Fibroblast of lung (primary cell): ENCODE measurements at regions not wholly inside any gene's neighbourhood (a gene's known extent, or its start where the extent isn't known, plus 50 kb on each side); places are given as distances from the start of the nearest gene placed in this dataset.
A peak's percentile ranks its signal among the peaks of the same experiment; 100 is the strongest.

Experiments used
- DNase-seq, 2 donors: peaks; one replicate each; pipeline versions ENCODE4 v3.0.0 to v3.0.0-alpha.2; 2010; ENCODE audit warnings: low read depth in 2 of 2
- H2AFZ ChIP-seq: 2 replicates; pipeline ENCODE4 v1.5.1; 2012; ENCODE audit warnings: low read length, control low read depth, inconsistent platforms
- H3K27ac ChIP-seq: 2 replicates; pipeline ENCODE4 v1.5.1; 2011; ENCODE audit warnings: low read length, control low read depth; ENCODE audit not compliant: insufficient read depth
- H3K27me3 ChIP-seq: 2 replicates; pipeline ENCODE4 v1.5.1; 2011; ENCODE audit warnings: mild to moderate bottlenecking, low read length; ENCODE audit not compliant: control insufficient read depth, insufficient read depth
- H3K36me3 ChIP-seq: 2 replicates; pipeline ENCODE4 v1.5.1; 2011; ENCODE audit warnings: low read length; ENCODE audit not compliant: control insufficient read depth, insufficient read depth
- H3K4me1 ChIP-seq: 2 replicates; pipeline ENCODE4 v1.5.1; 2011; ENCODE audit warnings: low read length; ENCODE audit not compliant: control insufficient read depth, insufficient read depth; ENCODE audit errors: extremely low read depth
- H3K4me2 ChIP-seq: 2 replicates; pipeline ENCODE4 v1.5.1; 2011; ENCODE audit warnings: low read length, control low read depth; ENCODE audit not compliant: insufficient read depth; ENCODE audit errors: extremely low read depth
- H3K4me3 ChIP-seq, 4 experiments: fragments of 200-600 bp in 1 of 4; sonication (generic) in 1 of 4; replicated peaks in 1 of 4; 2 replicates each; pipeline ENCODE4 v1.5.1; 2011 to 2016; ENCODE audit warnings: low read length in 4 of 4, low read depth in 3 of 4, mild to moderate bottlenecking in 3 of 4, control low read depth in 2 of 4, inconsistent platforms in 1 of 4, mixed read lengths in 1 of 4; ENCODE audit not compliant: insufficient read depth in 1 of 4; ENCODE audit errors: control extremely low read depth in 1 of 4
- H3K79me2 ChIP-seq: 2 replicates; pipeline ENCODE4 v1.5.1; 2012; ENCODE audit warnings: mild to moderate bottlenecking, low read length, inconsistent platforms; ENCODE audit not compliant: control insufficient read depth, insufficient read depth
- H3K9ac ChIP-seq: 2 replicates; pipeline ENCODE4 v1.5.1; 2011; ENCODE audit warnings: mild to moderate bottlenecking, low read length, control low read depth; ENCODE audit not compliant: insufficient read depth
- H3K9me3 ChIP-seq: 2 replicates; pipeline ENCODE4 v1.5.1; 2012; ENCODE audit warnings: low read depth, low read length; ENCODE audit not compliant: control insufficient read depth, insufficient read depth
- H4K20me1 ChIP-seq: 2 replicates; pipeline ENCODE4 v1.5.1; 2011; ENCODE audit warnings: low read length; ENCODE audit not compliant: control insufficient read depth, insufficient read depth; ENCODE audit errors: extremely low read depth
- EZH2 ChIP-seq: IDR thresholded peaks from 2 replicates; pipeline ENCODE4 v1.5.1; 2012; ENCODE audit warnings: low read length, control low read depth, mild to moderate bottlenecking; ENCODE audit errors: missing control alignments
- TF ChIP-seq, protein P1 (sequence below), 2 donors: IDR thresholded peaks in 1 of 2; conservative IDR thresholded peaks in 1 of 2; 1 replicate in 1 of 2; 2 replicates in 1 of 2; pipeline ENCODE4 v1.5.1; 2011 to 2012; ENCODE audit warnings: low read length in 2 of 2, control low read depth in 1 of 2, inconsistent platforms in 1 of 2, low read depth in 1 of 2, mild to moderate bottlenecking in 1 of 2

- no peak overlapping the region for H3K4me3 ChIP-seq
- no peak for DNase-seq
- no peaks in the 10 kb centered on the region for H3K27me3 ChIP-seq
- H4K20me1 ChIP-seq, result no peaks in the 10 kb centered on the region
- no peaks in the 10 kb centered on the region for H3K4me1 ChIP-seq
- no peaks in the 10 kb centered on the region for H3K36me3 ChIP-seq
- no peak overlapping the region for H3K9ac ChIP-seq
- H3K9me3 ChIP-seq, result no peaks in the 10 kb centered on the region
- H3K4me2 ChIP-seq, result no peak overlapping the region
- TF ChIP-seq EZH2, result no peak
- TF ChIP-seq, protein P1, sequence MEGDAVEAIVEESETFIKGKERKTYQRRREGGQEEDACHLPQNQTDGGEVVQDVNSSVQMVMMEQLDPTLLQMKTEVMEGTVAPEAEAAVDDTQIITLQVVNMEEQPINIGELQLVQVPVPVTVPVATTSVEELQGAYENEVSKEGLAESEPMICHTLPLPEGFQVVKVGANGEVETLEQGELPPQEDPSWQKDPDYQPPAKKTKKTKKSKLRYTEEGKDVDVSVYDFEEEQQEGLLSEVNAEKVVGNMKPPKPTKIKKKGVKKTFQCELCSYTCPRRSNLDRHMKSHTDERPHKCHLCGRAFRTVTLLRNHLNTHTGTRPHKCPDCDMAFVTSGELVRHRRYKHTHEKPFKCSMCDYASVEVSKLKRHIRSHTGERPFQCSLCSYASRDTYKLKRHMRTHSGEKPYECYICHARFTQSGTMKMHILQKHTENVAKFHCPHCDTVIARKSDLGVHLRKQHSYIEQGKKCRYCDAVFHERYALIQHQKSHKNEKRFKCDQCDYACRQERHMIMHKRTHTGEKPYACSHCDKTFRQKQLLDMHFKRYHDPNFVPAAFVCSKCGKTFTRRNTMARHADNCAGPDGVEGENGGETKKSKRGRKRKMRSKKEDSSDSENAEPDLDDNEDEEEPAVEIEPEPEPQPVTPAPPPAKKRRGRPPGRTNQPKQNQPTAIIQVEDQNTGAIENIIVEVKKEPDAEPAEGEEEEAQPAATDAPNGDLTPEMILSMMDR (conservative IDR thresholded peaks at IDR 0.05 in 1 of 2, IDR thresholded peaks at IDR 0.05 in 1 of 2; ENCODE audit: low read depth in 1 of 2, low read length in 2 of 2), result no peak
- H3K79me2 ChIP-seq, result no peaks in the 10 kb centered on the region
- H2AFZ ChIP-seq, result no peak overlapping the region
- no peak overlapping the region for H3K27ac ChIP-seq
Measured at GRCh38 chr3:182492536-182492935, 300.8 kb upstream of the ATP11B start.

DNA sequence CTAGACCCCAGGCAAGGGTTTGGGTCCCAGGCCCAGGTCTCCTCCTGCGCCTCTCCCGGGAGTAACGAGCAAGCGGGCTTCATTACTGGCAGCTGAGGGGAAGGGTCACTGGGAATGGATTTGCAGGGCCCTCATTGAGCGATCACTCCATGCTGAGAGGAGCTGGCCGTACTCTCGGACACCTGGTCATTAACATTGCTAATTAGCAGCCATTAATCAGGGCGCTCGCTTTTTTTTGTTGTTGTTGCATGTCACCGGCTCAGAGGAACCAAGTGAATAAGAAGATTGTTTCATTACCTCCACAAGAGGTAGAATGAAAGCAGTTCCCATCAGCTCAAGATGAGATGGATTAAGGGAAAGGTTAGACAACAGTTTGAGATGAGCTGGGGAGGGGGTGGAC lies 293.0 kb upstream of the ATP11B start:
- Histone ChIP-seq H2AFZ (no peak overlapping the region), H3K27me3 (no peaks in the 10 kb centered on the region), H3K27ac (no peak overlapping the region), H3K4me2 (no peak overlapping the region), H4K20me1 (no peaks in the 10 kb centered on the region), H3K36me3 (no peaks in the 10 kb centered on the region), H3K9me3 (no peaks in the 10 kb centered on the region), H3K79me2 (no peaks in the 10 kb centered on the region), H3K4me3 (no peak overlapping the region), H3K4me1 (no peaks in the 10 kb centered on the region), H3K9ac (no peak overlapping the region)
- TF ChIP-seq, protein P1 (conservative IDR thresholded peaks at IDR 0.05 in 1 of 2, IDR thresholded peaks at IDR 0.05 in 1 of 2; ENCODE audit: low read depth in 1 of 2, low read length in 2 of 2), result no peak
- TF ChIP-seq EZH2, result no peak
- no peak for DNase-seq

DNA sequence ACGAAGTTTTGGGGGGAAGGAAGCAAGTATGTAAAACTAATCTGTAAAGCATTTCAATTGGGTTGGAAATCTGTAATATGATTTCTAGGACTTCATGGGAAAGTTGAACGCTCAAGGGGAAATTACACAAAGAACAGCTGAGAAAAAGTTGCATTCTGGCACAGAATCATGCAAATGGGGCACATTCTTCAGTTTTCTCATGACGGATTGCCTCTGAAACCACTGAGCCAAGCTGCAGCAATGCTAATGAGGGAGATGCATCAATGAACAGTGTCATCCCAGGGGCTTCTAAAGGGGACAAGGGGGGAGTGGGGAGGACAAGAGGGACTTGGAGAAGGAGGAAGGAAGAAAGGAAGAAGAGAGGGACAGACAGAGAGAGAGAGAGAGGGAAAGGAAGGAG lies 291.4 kb upstream of the ATP11B start:
- DNase-seq, result peak in 1 of 2 donors; percentile 34
- H3K4me3 ChIP-seq, result no peak overlapping the region
- H2AFZ ChIP-seq, result no peak overlapping the region
- no peak overlapping the region for H3K4me2 ChIP-seq
- H3K27me3 ChIP-seq, result no peaks in the 10 kb centered on the region
- H3K9me3 ChIP-seq, result no peaks in the 10 kb centered on the region
- TF ChIP-seq, protein P1 (conservative IDR thresholded peaks at IDR 0.05 in 1 of 2, IDR thresholded peaks at IDR 0.05 in 1 of 2; ENCODE audit: low read depth in 1 of 2, low read length in 2 of 2), result no peak
- no peak for TF ChIP-seq EZH2
- H3K36me3 ChIP-seq, result no peaks in the 10 kb centered on the region
- no peaks in the 10 kb centered on the region for H3K79me2 ChIP-seq
- H3K27ac ChIP-seq, result no peak overlapping the region
- H3K4me1 ChIP-seq, result no peaks in the 10 kb centered on the region
- H4K20me1 ChIP-seq, result no peaks in the 10 kb centered on the region
- H3K9ac ChIP-seq, result no peak overlapping the region
